Activated CD4-positive, alpha-beta T cell treated with anti-CD3 and anti-CD28 coated beads, Interleukin-2, amount 10 ng/mL, durations not matched to agents 24 days and 14 days (primary cell): ENCODE measurements at regions not wholly inside any gene's neighbourhood (a gene's known extent, or its start where the extent isn't known, plus 50 kb on each side); places are given as distances from the start of the nearest gene placed in this dataset.
"Not testable (repeated sequence)": the region's sequence is repeated elsewhere in the genome, so short reads cannot be mapped to it uniquely, and the experiment has no call there.

Source experiments
- DNase-seq: peaks from one replicate; pipeline ENCODE4 v3.0.0; 2022
- H3K27ac Mint-ChIP-seq: one replicate; pipeline ENCODE4 v1.8.0; 2022; ENCODE audit warnings: mild to moderate bottlenecking, mixed read lengths
- H3K27me3 Mint-ChIP-seq: one replicate; pipeline ENCODE4 v1.8.0; 2022; ENCODE audit warnings: mixed read lengths
- H3K36me3 Mint-ChIP-seq: one replicate; pipeline ENCODE4 v1.8.0; 2022; ENCODE audit warnings: low read depth, mild to moderate bottlenecking, mixed read lengths
- H3K4me1 Mint-ChIP-seq: one replicate; pipeline ENCODE4 v1.8.0; 2021; ENCODE audit warnings: mixed read lengths
- H3K4me3 Mint-ChIP-seq: one replicate; pipeline ENCODE4 v1.8.0; 2022; ENCODE audit warnings: mild to moderate bottlenecking, moderate library complexity, mixed read lengths
- H3K9me3 Mint-ChIP-seq: one replicate; pipeline ENCODE4 v1.8.0; 2021; ENCODE audit warnings: mixed read lengths
- intact Hi-C: fragments of 100-400 bp; cut with micrococcal nuclease; formaldehyde crosslinking; loops from one replicate; pipeline ENCODE4 v1.15.1; 2023

- H3K9me3 Mint-ChIP-seq, H3K27ac Mint-ChIP-seq, intact Hi-C loops, H3K4me3 Mint-ChIP-seq, H3K4me1 Mint-ChIP-seq, H3K27me3 Mint-ChIP-seq, H3K36me3 Mint-ChIP-seq, DNase-seq: not testable (repeated sequence)
Observed at GRCh38 chr6:112685521-112686220, 338.5 kb downstream of the RFPL4B start.

- H3K27ac Mint-ChIP-seq, H3K4me3 Mint-ChIP-seq, H3K36me3 Mint-ChIP-seq, H3K9me3 Mint-ChIP-seq, DNase-seq, H3K27me3 Mint-ChIP-seq, H3K4me1 Mint-ChIP-seq, intact Hi-C loops: not testable (repeated sequence)
Observed at GRCh38 chr6:112688487-112689165, 341.5 kb downstream of the RFPL4B start.

- H3K36me3 Mint-ChIP-seq, H3K27ac Mint-ChIP-seq, H3K9me3 Mint-ChIP-seq, H3K27me3 Mint-ChIP-seq, H3K4me1 Mint-ChIP-seq, DNase-seq, H3K4me3 Mint-ChIP-seq, intact Hi-C loops: not testable (repeated sequence)
Observed at GRCh38 chr6:112689183-112689858, 342.2 kb downstream of the RFPL4B start.

GRCh38 chr6:112690497-112691202, 343.5 kb downstream of the RFPL4B start:
- Mint-ChIP-seq H3K36me3 (no peaks in the 10 kb centered on the region), H3K4me1 (no peaks in the 10 kb centered on the region), H3K27me3 (no peaks in the 10 kb centered on the region), H3K27ac (no peak overlapping the region), H3K9me3 (no peaks in the 10 kb centered on the region), H3K4me3 (no peak overlapping the region)
- intact Hi-C loops: no loop called here
- DNase-seq: no peak

- no peaks in the 10 kb centered on the region for H3K27me3 Mint-ChIP-seq
- H3K4me3 Mint-ChIP-seq: no peak overlapping the region
- H3K27ac Mint-ChIP-seq: no peak overlapping the region
- no peaks in the 10 kb centered on the region for H3K36me3 Mint-ChIP-seq
- intact Hi-C loops: no loop called here
- H3K4me1 Mint-ChIP-seq: no peaks in the 10 kb centered on the region
- H3K9me3 Mint-ChIP-seq: no peaks in the 10 kb centered on the region
- DNase-seq: no peak
Observed at GRCh38 chr6:112691289-112691688, 344.2 kb downstream of the RFPL4B start.

- Mint-ChIP-seq H3K4me1 (no peaks in the 10 kb centered on the region), H3K27ac (no peak overlapping the region), H3K27me3 (no peaks in the 10 kb centered on the region), H3K4me3 (no peak overlapping the region), H3K36me3 (no peaks in the 10 kb centered on the region), H3K9me3 (no peaks in the 10 kb centered on the region)
- DNase-seq: no peak
- intact Hi-C loops: no loop called here
Observed at GRCh38 chr6:112695001-112695400, 347.9 kb downstream of the RFPL4B start.

GRCh38 chr6:112697265-112697664, 350.1 kb downstream of the RFPL4B start:
- peaks cover 8% of the 10 kb centered on the region for H3K9me3 Mint-ChIP-seq
- intact Hi-C loops: no loop called here
- no peak overlapping the region for H3K4me3 Mint-ChIP-seq
- DNase-seq: no peak
- H3K36me3 Mint-ChIP-seq: no peaks in the 10 kb centered on the region
- H3K27me3 Mint-ChIP-seq: no peaks in the 10 kb centered on the region
- no peaks in the 10 kb centered on the region for H3K4me1 Mint-ChIP-seq
- H3K27ac Mint-ChIP-seq: no peak overlapping the region

- H3K36me3 Mint-ChIP-seq: no peaks in the 10 kb centered on the region
- DNase-seq: no peak
- no peak overlapping the region for H3K4me3 Mint-ChIP-seq
- H3K27me3 Mint-ChIP-seq: no peaks in the 10 kb centered on the region
- no peak overlapping the region for H3K27ac Mint-ChIP-seq
- intact Hi-C loops: no loop called here
- H3K9me3 Mint-ChIP-seq: peaks cover 8% of the 10 kb centered on the region
- H3K4me1 Mint-ChIP-seq: no peaks in the 10 kb centered on the region
Observed at GRCh38 chr6:112701201-112701600, 354.1 kb downstream of the RFPL4B start.

GRCh38 chr6:112710710-112711109, 363.6 kb downstream of the RFPL4B start:
- Mint-ChIP-seq H3K27ac (no peak overlapping the region), H3K9me3 (no peaks in the 10 kb centered on the region), H3K36me3 (no peaks in the 10 kb centered on the region), H3K27me3 (no peaks in the 10 kb centered on the region), H3K4me1 (no peaks in the 10 kb centered on the region), H3K4me3 (no peak overlapping the region)
- DNase-seq: no peak
- intact Hi-C loops: no loop called here

- Mint-ChIP-seq H3K4me1 (no peaks in the 10 kb centered on the region), H3K27ac (no peak overlapping the region), H3K36me3 (no peaks in the 10 kb centered on the region), H3K4me3 (no peak overlapping the region), H3K9me3 (no peaks in the 10 kb centered on the region), H3K27me3 (no peaks in the 10 kb centered on the region)
- DNase-seq: no peak
- intact Hi-C loops: no loop called here
Observed at GRCh38 chr6:112713402-112713801, 366.3 kb downstream of the RFPL4B start.

- H3K4me1 Mint-ChIP-seq: no peaks in the 10 kb centered on the region
- H3K27ac Mint-ChIP-seq: no peak overlapping the region
- no peak overlapping the region for H3K4me3 Mint-ChIP-seq
- intact Hi-C loops: no loop called here
- H3K9me3 Mint-ChIP-seq: no peaks in the 10 kb centered on the region
- H3K27me3 Mint-ChIP-seq: no peaks in the 10 kb centered on the region
- no peaks in the 10 kb centered on the region for H3K36me3 Mint-ChIP-seq
- no peak for DNase-seq
Observed at GRCh38 chr6:112717401-112717800, 370.3 kb downstream of the RFPL4B start.

GRCh38 chr6:112717856-112718255, 370.7 kb downstream of the RFPL4B start:
- no peaks in the 10 kb centered on the region for H3K4me1 Mint-ChIP-seq
- no peak overlapping the region for H3K27ac Mint-ChIP-seq
- no peaks in the 10 kb centered on the region for H3K36me3 Mint-ChIP-seq

GRCh38 chr6:112725541-112726085, 378.5 kb downstream of the RFPL4B start:
- no peak for DNase-seq
- Mint-ChIP-seq H3K36me3 (no peaks in the 10 kb centered on the region), H3K9me3 (no peaks in the 10 kb centered on the region), H3K4me1 (no peaks in the 10 kb centered on the region), H3K27me3 (no peaks in the 10 kb centered on the region), H3K4me3 (no peak overlapping the region), H3K27ac (no peak overlapping the region)
- intact Hi-C loops: no loop called here

More at GRCh38 chr6:112717856-112718255, 370.7 kb downstream of the RFPL4B start:
- Mint-ChIP-seq H3K9me3 (no peaks in the 10 kb centered on the region), H3K4me3 (no peak overlapping the region), H3K27me3 (no peaks in the 10 kb centered on the region)
- intact Hi-C loops: no loop called here
- no peak for DNase-seq

GRCh38 chr6:112735129-112735528, 388.0 kb downstream of the RFPL4B start:
- Mint-ChIP-seq H3K27ac (no peak overlapping the region), H3K9me3 (no peaks in the 10 kb centered on the region), H3K4me3 (no peak overlapping the region), H3K36me3 (no peaks in the 10 kb centered on the region), H3K27me3 (no peaks in the 10 kb centered on the region), H3K4me1 (no peaks in the 10 kb centered on the region)
- intact Hi-C loops: no loop called here
- DNase-seq: no peak
